Calu3 (cell line): ENCODE measurements at regions not wholly inside any gene's neighbourhood (a gene's known extent, or its start where the extent isn't known, plus 50 kb on each side); places are given as distances from the start of the nearest gene placed in this dataset.

ENCODE experiments used
- BruUV-seq: library from RNA; stranded (reverse); fragments of 400-500 nt; replicated peaks from 2 replicates; lab custom pipeline; 2021; lab: Mats Ljungman, UMichigan
- CTCF ChIA-PET: fragments of 300-600 bp; sonication (Branson Sonifier 250); formaldehyde crosslinking; loops from one replicate; lab custom pipeline; 2022; ENCODE audit warnings: antibody characterized with exemption; lab: Charles Lee
- DNase-seq: peaks from one replicate; pipeline ENCODE4 v3.0.0; 2022
- H3K27ac Mint-ChIP-seq: one replicate; pipeline ENCODE4 v1.8.0; 2022; ENCODE audit warnings: mixed read lengths; ENCODE audit not compliant: unreplicated experiment
- H3K27me3 Mint-ChIP-seq: one replicate; pipeline ENCODE4 v1.8.0; 2022; ENCODE audit warnings: mixed read lengths; ENCODE audit not compliant: unreplicated experiment
- H3K36me3 Mint-ChIP-seq: one replicate; pipeline ENCODE4 v1.8.0; 2022; ENCODE audit warnings: mild to moderate bottlenecking, moderate library complexity, mixed read lengths; ENCODE audit not compliant: insufficient read depth, unreplicated experiment
- H3K4me1 Mint-ChIP-seq: one replicate; pipeline ENCODE4 v1.8.0; 2022; ENCODE audit warnings: mild to moderate bottlenecking, low read depth, mixed read lengths; ENCODE audit not compliant: unreplicated experiment
- H3K4me3 Mint-ChIP-seq: one replicate; pipeline ENCODE4 v1.8.0; 2022; ENCODE audit warnings: mild to moderate bottlenecking, low read depth, moderate library complexity, mixed read lengths; ENCODE audit not compliant: unreplicated experiment
- H3K9me3 Mint-ChIP-seq: one replicate; pipeline ENCODE4 v1.8.0; 2022; ENCODE audit warnings: low read depth, mixed read lengths; ENCODE audit not compliant: unreplicated experiment
- CTCF ChIP-seq: fragments of 200-600 bp; IDR thresholded peaks from one replicate; pipeline ENCODE4 v1.8.0; 2022; ENCODE audit warnings: antibody characterized with exemption; ENCODE audit not compliant: unreplicated experiment
- intact Hi-C: fragments of 100-400 bp; cut with micrococcal nuclease; formaldehyde crosslinking; loops from one replicate; pipeline ENCODE4 v1.10.0; 2022; ENCODE audit not compliant: unreplicated experiment

GRCh38 chr11:79920480-79920879, 479.6 kb upstream of the TENM4 start:
- no TSS peak for BruUV-seq
- intact Hi-C loops = no loop called here
- no peaks in the 10 kb centered on the region for H3K36me3 Mint-ChIP-seq
- peaks cover 13% of the 10 kb centered on the region for H3K9me3 Mint-ChIP-seq
- CTCF ChIA-PET = no interaction called here
- H3K4me3 Mint-ChIP-seq = no peak overlapping the region
- no peaks in the 10 kb centered on the region for H3K4me1 Mint-ChIP-seq
- no peak for DNase-seq
- no peak for TF ChIP-seq CTCF
- H3K27ac Mint-ChIP-seq = no peak overlapping the region
- H3K27me3 Mint-ChIP-seq = no peaks in the 10 kb centered on the region

GRCh38 chr11:79919350-79919749, 478.5 kb upstream of the TENM4 start:
- BruUV-seq = no TSS peak
- Mint-ChIP-seq H3K27ac (no peak overlapping the region), H3K36me3 (no peaks in the 10 kb centered on the region), H3K27me3 (no peaks in the 10 kb centered on the region), H3K9me3 (peaks cover 18% of the 10 kb centered on the region), H3K4me3 (no peak overlapping the region), H3K4me1 (no peaks in the 10 kb centered on the region)
- no peak for DNase-seq
- intact Hi-C loops = no loop called here
- no peak for TF ChIP-seq CTCF
- CTCF ChIA-PET = no interaction called here

- no peak overlapping the region for H3K27ac Mint-ChIP-seq
- CTCF ChIA-PET = no interaction called here
- H3K9me3 Mint-ChIP-seq = peaks cover 19% of the 10 kb centered on the region
- DNase-seq = no peak
- no peaks in the 10 kb centered on the region for H3K4me1 Mint-ChIP-seq
- TF ChIP-seq CTCF = no peak
- intact Hi-C loops = no loop called here
- no TSS peak for BruUV-seq
- no peaks in the 10 kb centered on the region for H3K36me3 Mint-ChIP-seq
- no peaks in the 10 kb centered on the region for H3K27me3 Mint-ChIP-seq
- no peak overlapping the region for H3K4me3 Mint-ChIP-seq
Observed at GRCh38 chr11:79918846-79919245, 478.0 kb upstream of the TENM4 start.

- intact Hi-C loops = no loop called here
- H3K27ac Mint-ChIP-seq = no peak overlapping the region
- H3K36me3 Mint-ChIP-seq = no peaks in the 10 kb centered on the region
- no peaks in the 10 kb centered on the region for H3K27me3 Mint-ChIP-seq
- peaks cover 4% of the 10 kb centered on the region for H3K9me3 Mint-ChIP-seq
- H3K4me1 Mint-ChIP-seq = no peaks in the 10 kb centered on the region
- no TSS peak for BruUV-seq
- CTCF ChIA-PET = no interaction called here
- no peak for TF ChIP-seq CTCF
- DNase-seq = no peak
- H3K4me3 Mint-ChIP-seq = no peak overlapping the region
Observed at GRCh38 chr11:79906164-79906563, 465.3 kb upstream of the TENM4 start.
